ENCODE measurements at regions not wholly inside any gene's neighbourhood (a gene's known extent, or its start where the extent isn't known, plus 50 kb on each side); places are given as distances from the start of the nearest gene placed in this dataset.

GRCh38 chr1:218878369-218878768, 295.3 kb upstream of the LYPLAL1 start:
- Histone ChIP-seq H2AFZ (ENCODE audit: low read length) (no peak overlapping the region), H3K36me3 (ENCODE audit: control insufficient read depth in 2 of 4, insufficient read depth in 4 of 4, low read length in 3 of 4) (no peaks in the 10 kb centered on the region), H3K27ac (ENCODE audit: low read depth, low read length) (no peak overlapping the region), H4K8ac (ENCODE audit: extremely low read depth, insufficient read depth, low read length) (no peak overlapping the region), H4K5ac (ENCODE audit: insufficient read length, low read depth, low read length) (no peak overlapping the region), H3K4me2 (ENCODE audit: insufficient read depth in 1 of 2, low read depth in 2 of 2, low read length in 2 of 2) (no peak overlapping the region), H4K91ac (replicated peaks; ENCODE audit: insufficient read length, low read length) (no peak overlapping the region), H2BK20ac (ENCODE audit: low read length) (no peak overlapping the region), H4K20me1 (replicated peaks in 1 of 2; ENCODE audit: control insufficient read depth in 1 of 2, insufficient read depth in 2 of 2, low read length in 2 of 2) (no peaks in the 10 kb centered on the region), H3K4me3 (ENCODE audit: extremely low read depth in 1 of 4, insufficient read depth in 2 of 4, low read depth in 3 of 4, low read length in 4 of 4) (no peak overlapping the region), H3K56ac (replicated peaks; ENCODE audit: insufficient read length, low read depth, low read length) (no peak overlapping the region), H3K9ac (replicated peaks in 1 of 4; ENCODE audit: extremely low read depth in 1 of 4, low read depth in 3 of 4, low read length in 3 of 4) (no peak overlapping the region), H2BK5ac (ENCODE audit: low read depth, low read length) (no peak overlapping the region), H3K27me3 (replicated peaks in 1 of 4; ENCODE audit: control insufficient read depth in 3 of 4, extremely low read depth in 1 of 4, insufficient read depth in 3 of 4, low read length in 3 of 4) (no peaks in the 10 kb centered on the region), H3K23me2 (ENCODE audit: low read depth, low read length) (no peaks in the 10 kb centered on the region), H3K18ac (ENCODE audit: extremely low read depth, low read length) (no peak overlapping the region), H2BK15ac (ENCODE audit: low read length) (no peak overlapping the region), H3K4ac (replicated peaks; ENCODE audit: insufficient read length, low read depth, low read length) (no peak overlapping the region), H3K4me1 (replicated peaks in 1 of 4; ENCODE audit: control insufficient read depth in 3 of 4, insufficient read depth in 4 of 4, low read length in 3 of 4) (no peaks in the 10 kb centered on the region), H3K23ac (ENCODE audit: insufficient read length) (no peak overlapping the region), H3K79me2 (ENCODE audit: control insufficient read depth in 1 of 2, insufficient read depth in 2 of 2, low read length in 2 of 2) (no peaks in the 10 kb centered on the region), H3K9me3 (ENCODE audit: insufficient read depth in 2 of 2, low read depth in 1 of 2, low read length in 1 of 2) (no peaks in the 10 kb centered on the region), H2AK5ac (ENCODE audit: low read depth, low read length) (no peak overlapping the region), H3K14ac (ENCODE audit: insufficient read length) (no peak overlapping the region), H2BK120ac (replicated peaks; ENCODE audit: low read depth, low read length) (no peak overlapping the region), H3K79me1 (ENCODE audit: low read depth, low read length) (no peaks in the 10 kb centered on the region), H2BK12ac (ENCODE audit: low read depth, low read length) (no peak overlapping the region)
- POLR2A ChIA-PET (ENCODE audit: partially characterized antibody) = no interaction called here
- TF ChIP-seq BACH1 (IDR thresholded peaks at IDR 0.05; ENCODE audit: low read length) (peak; percentile 79), CTCF (IDR thresholded peaks at IDR 0.05; ENCODE audit: control extremely low read depth in 1 of 3, insufficient read depth in 1 of 3, low read depth in 1 of 3, low read length in 3 of 3) (no peak)
- CTCF ChIA-PET (ENCODE audit: partially characterized antibody) = interaction anchor here (0.6 to 1.2 kb wide), 4 partner anchors 9 to 548 kb away, joined by 3 to 4 read pairs (median 4); no protein-coding TSS in a partner anchor
- FAIRE-seq = no peak
- 92% methylated on average over 1 of the region's 1 CpG; no CpG with 5 or more reads in 1 of the 2 experiments for WGBS, 2 experiments (ENCODE audit: extremely low coverage in 1 of 2, insufficient coverage in 1 of 2, insufficient read length in 1 of 2, insufficient replicate concordance in 2 of 2, low coverage in 1 of 2, low lambda C conversion rate in 2 of 2, missing lambda C conversion rate in 1 of 2)
- DNase-seq (ENCODE audit: low read depth in 1 of 2, low spot score in 2 of 2) = no peak
